IgD-negative memory B cell (primary cell): ENCODE measurements at regions not wholly inside any gene's neighbourhood (a gene's known extent, or its start where the extent isn't known, plus 50 kb on each side); places are given as distances from the start of the nearest gene placed in this dataset.

ENCODE experiments used
- H3K27ac Mint-ChIP-seq, 3 donors: one replicate each; pipeline ENCODE4 v1.8.0; 2020 to 2022; ENCODE audit warnings: mild to moderate bottlenecking in 3 of 3, mixed read lengths in 3 of 3, moderate library complexity in 1 of 3
- H3K27me3 Mint-ChIP-seq: one replicate; pipeline ENCODE4 v1.8.0; 2021; ENCODE audit warnings: mixed read lengths
- H3K36me3 Mint-ChIP-seq: one replicate; pipeline ENCODE4 v1.8.0; 2020; ENCODE audit warnings: mild to moderate bottlenecking, mixed read lengths
- H3K4me1 Mint-ChIP-seq, 3 donors: one replicate each; pipeline ENCODE4 v1.8.0; 2020 to 2022; ENCODE audit warnings: mixed read lengths in 3 of 3, mild to moderate bottlenecking in 1 of 3
- H3K4me3 Mint-ChIP-seq, 4 donors: one replicate each; pipeline ENCODE4 v1.8.0; 2020 to 2022; ENCODE audit warnings: mild to moderate bottlenecking in 4 of 4, mixed read lengths in 4 of 4, moderate library complexity in 3 of 4
- H3K9me3 Mint-ChIP-seq, 3 donors: one replicate each; pipeline ENCODE4 v1.8.0; 2020 to 2021; ENCODE audit warnings: mixed read lengths in 3 of 3, mild to moderate bottlenecking in 1 of 3

- H3K4me3 Mint-ChIP-seq, result no peak overlapping the region
- H3K27ac Mint-ChIP-seq, result no peak overlapping the region
- peaks cover 1 to 3% (median 2%) of the 10 kb centered on the region in 3 donors for H3K9me3 Mint-ChIP-seq
- no peaks in the 10 kb centered on the region for H3K36me3 Mint-ChIP-seq
- H3K4me1 Mint-ChIP-seq, result no peaks in the 10 kb centered on the region
- H3K27me3 Mint-ChIP-seq, result no peaks in the 10 kb centered on the region
These were observed 583.9 kb upstream of the SLITRK6 start for GRCh38 chr13:86383151-86383550.

DNA sequence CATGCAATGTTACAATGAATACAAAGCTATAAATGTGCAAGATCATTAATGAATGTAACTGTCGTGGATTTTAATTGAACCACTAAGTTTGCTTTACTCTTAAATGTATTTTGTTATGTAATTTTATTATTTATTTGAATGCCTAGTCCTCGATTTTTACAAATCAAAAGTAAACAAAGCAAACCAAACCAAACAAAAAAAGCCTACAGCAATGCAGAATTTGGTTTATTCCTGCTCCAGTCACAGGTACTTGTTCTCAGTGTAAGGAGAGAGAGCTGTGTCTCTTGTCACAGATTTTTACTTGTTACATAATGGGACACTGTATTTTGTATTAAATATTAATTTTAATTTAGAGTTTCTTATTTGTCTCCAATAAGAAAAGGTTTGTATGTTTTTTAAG, 584.3 kb upstream of the SLITRK6 start:
- no peaks in the 10 kb centered on the region for H3K27me3 Mint-ChIP-seq
- no peaks in the 10 kb centered on the region for H3K4me1 Mint-ChIP-seq
- no peak overlapping the region for H3K27ac Mint-ChIP-seq
- no peak overlapping the region for H3K4me3 Mint-ChIP-seq
- no peaks in the 10 kb centered on the region for H3K36me3 Mint-ChIP-seq
- peaks cover 0 to 3% (median 1%) of the 10 kb centered on the region in 3 donors for H3K9me3 Mint-ChIP-seq

- H3K4me1 Mint-ChIP-seq, result no peaks in the 10 kb centered on the region
- H3K27ac Mint-ChIP-seq, result no peak overlapping the region
- H3K36me3 Mint-ChIP-seq, result no peaks in the 10 kb centered on the region
- H3K4me3 Mint-ChIP-seq, result no peak overlapping the region
- no peaks in the 10 kb centered on the region for H3K9me3 Mint-ChIP-seq
- no peaks in the 10 kb centered on the region for H3K27me3 Mint-ChIP-seq
These were observed 598.4 kb upstream of the SLITRK6 start for GRCh38 chr13:86397635-86398034.

GRCh38 chr13:86399572-86399971, 600.4 kb upstream of the SLITRK6 start:
- no peak overlapping the region for H3K27ac Mint-ChIP-seq
- H3K4me3 Mint-ChIP-seq, result no peak overlapping the region
- no peaks in the 10 kb centered on the region for H3K27me3 Mint-ChIP-seq
- H3K4me1 Mint-ChIP-seq, result no peaks in the 10 kb centered on the region
- peaks cover 0 to 3% (median 2%) of the 10 kb centered on the region in 3 donors for H3K9me3 Mint-ChIP-seq
- no peaks in the 10 kb centered on the region for H3K36me3 Mint-ChIP-seq

DNA sequence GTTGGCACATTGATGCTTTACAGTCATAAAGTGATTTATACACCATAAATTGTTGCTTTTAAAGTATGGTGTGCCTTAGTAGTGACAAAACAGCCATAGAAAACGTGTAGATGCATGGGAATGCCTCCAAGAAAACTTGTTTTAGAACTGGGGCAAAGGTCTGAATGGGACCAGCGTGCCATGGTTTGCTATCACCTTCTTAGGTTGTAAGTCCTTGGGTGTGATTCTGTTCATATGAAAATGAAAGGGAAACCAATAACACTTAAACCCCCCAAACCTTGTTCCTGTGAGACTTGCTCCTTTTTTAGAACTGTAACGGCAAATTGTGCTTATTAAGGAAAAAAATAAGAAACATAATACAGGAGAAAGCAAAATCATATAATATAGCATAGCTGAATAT, 603.3 kb upstream of the SLITRK6 start:
- Mint-ChIP-seq H3K9me3 (peaks cover 0 to 3% (median 2%) of the 10 kb centered on the region in 3 donors), H3K27ac (no peak overlapping the region), H3K27me3 (no peaks in the 10 kb centered on the region), H3K4me3 (no peak overlapping the region), H3K36me3 (no peaks in the 10 kb centered on the region), H3K4me1 (no peaks in the 10 kb centered on the region)

- no peaks in the 10 kb centered on the region for H3K4me1 Mint-ChIP-seq
- H3K4me3 Mint-ChIP-seq, result no peak overlapping the region
- H3K36me3 Mint-ChIP-seq, result no peaks in the 10 kb centered on the region
- no peak overlapping the region for H3K27ac Mint-ChIP-seq
- peaks cover 2 to 4% (median 3%) of the 10 kb centered on the region in 3 donors for H3K9me3 Mint-ChIP-seq
- no peaks in the 10 kb centered on the region for H3K27me3 Mint-ChIP-seq
These were observed 604.0 kb upstream of the SLITRK6 start for GRCh38 chr13:86403181-86403580.

DNA sequence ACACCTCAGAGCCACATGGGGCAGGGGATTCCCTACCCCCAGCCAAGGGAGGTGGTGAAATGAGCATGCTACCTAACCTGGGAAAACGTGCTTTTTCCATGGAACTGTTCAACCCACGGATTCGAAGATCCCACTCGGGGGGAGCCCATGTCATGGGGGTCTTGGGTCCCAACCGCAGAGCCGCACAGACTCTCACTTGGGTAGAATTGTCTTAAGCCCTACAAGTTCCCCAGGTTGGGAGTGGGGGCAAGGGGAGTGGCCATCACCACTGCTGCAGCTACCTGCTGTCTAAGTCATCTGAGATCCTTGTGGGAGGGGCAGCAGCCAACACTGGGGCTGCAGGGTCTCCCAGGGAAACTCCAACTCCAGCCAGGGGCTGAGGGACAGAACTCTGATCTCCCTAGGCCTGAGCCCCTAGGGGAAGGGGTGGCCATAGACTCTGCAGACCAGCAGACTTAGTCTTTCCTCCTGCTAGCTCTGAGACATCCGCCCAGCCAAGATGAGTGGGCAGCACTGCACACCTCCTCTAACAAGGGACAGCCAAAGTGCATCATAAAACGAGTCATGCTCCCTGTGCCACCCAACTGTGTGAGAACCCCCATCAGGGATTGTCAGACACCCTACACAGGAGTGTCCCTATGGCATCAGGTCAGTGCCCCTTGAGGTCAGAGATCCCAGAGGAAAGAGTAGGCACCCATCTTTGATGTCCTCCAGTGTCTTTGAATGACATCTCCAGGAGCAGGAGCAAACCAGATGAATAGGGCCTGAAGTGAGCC, 610.4 kb upstream of the SLITRK6 start:
- Mint-ChIP-seq H3K4me3 (no peak overlapping the region), H3K36me3 (no peaks in the 10 kb centered on the region), H3K27me3 (no peaks in the 10 kb centered on the region), H3K9me3 (peaks cover 0 to 19% (median 5%) of the 10 kb centered on the region in 3 donors), H3K4me1 (peaks cover 0 to 3% (median 0%) of the 10 kb centered on the region in 3 donors), H3K27ac (no peak overlapping the region)

- peaks cover 0 to 2% (median 0%) of the 10 kb centered on the region in 3 donors for H3K4me1 Mint-ChIP-seq
- H3K4me3 Mint-ChIP-seq, result no peak overlapping the region
- H3K36me3 Mint-ChIP-seq, result peaks cover 2% of the 10 kb centered on the region
- H3K9me3 Mint-ChIP-seq, result peaks cover 0 to 18% (median 0%) of the 10 kb centered on the region in 3 donors
- no peaks in the 10 kb centered on the region for H3K27me3 Mint-ChIP-seq
- no peak overlapping the region for H3K27ac Mint-ChIP-seq
These were observed 626.1 kb upstream of the SLITRK6 start for GRCh38 chr13:86425170-86425815.

DNA sequence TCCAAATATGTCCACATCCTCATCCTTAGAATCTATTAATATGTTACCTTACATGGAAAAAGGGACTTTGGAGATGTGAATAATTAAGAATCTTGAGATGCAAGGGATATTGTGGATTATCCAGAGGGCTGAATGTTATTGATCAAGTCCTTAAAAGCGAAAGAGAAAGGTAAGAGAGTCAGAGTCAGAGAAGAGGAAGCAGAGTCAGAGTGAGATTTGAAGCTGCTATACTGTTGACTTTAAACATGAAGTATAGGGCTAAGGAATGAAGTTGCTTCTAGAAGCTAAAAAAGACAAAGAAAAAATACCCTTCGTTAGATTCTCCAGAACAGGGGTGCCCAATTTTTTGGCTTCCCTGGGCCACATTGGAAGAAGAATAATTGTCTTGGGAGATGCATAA, 627.2 kb upstream of the SLITRK6 start:
- Mint-ChIP-seq H3K36me3 (no peaks in the 10 kb centered on the region), H3K4me1 (peaks cover 0 to 2% (median 0%) of the 10 kb centered on the region in 3 donors), H3K27me3 (no peaks in the 10 kb centered on the region), H3K4me3 (no peak overlapping the region), H3K9me3 (peaks cover 0 to 11% (median 0%) of the 10 kb centered on the region in 3 donors), H3K27ac (no peak overlapping the region)

DNA sequence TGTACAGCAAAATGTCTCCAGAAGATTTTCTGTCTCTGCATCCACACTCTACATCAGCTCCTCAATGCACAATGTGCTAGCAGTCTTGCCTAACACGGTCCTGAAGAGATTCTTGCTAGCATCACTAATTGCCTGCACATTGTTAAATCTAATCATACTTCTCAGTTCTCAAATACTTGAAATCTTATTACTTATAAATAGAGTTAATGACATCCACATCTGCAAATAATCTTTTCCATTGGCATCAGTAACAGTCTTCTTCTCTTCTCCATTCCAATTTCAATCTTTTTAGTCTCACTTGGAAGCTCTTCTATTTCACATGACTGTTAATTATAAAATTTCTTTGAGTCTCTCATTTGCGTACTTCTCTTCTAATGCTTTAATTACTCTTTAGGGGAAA, 630.5 kb upstream of the SLITRK6 start:
- H3K36me3 Mint-ChIP-seq, result no peaks in the 10 kb centered on the region
- peaks cover 0 to 2% (median 0%) of the 10 kb centered on the region in 3 donors for H3K4me1 Mint-ChIP-seq
- H3K4me3 Mint-ChIP-seq, result no peak overlapping the region
- no peak overlapping the region for H3K27ac Mint-ChIP-seq
- peaks cover 0 to 11% (median 7%) of the 10 kb centered on the region in 3 donors for H3K9me3 Mint-ChIP-seq
- no peaks in the 10 kb centered on the region for H3K27me3 Mint-ChIP-seq

GRCh38 chr13:86438034-86438433, 638.8 kb upstream of the SLITRK6 start:
- H3K9me3 Mint-ChIP-seq, result peaks cover 0 to 9% (median 5%) of the 10 kb centered on the region in 3 donors
- H3K4me1 Mint-ChIP-seq, result no peaks in the 10 kb centered on the region

DNA sequence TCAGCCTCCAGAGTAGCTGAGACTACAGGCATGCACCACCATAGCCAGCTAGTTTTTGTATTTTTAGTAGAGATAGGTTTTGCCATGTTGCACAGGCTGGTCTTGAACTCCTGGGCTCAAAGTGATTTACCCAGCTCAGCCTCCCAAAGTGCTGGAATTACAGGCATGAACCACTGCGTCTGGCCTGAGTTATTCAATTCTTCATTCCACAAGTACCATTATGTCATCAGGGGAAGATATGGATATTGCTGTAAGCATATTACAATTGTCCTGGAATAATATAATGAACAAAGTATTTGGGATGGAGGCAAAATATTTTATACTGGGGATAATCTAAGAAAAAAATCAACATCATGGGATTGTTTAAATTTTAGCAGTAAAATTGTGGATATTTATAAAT, 646.0 kb upstream of the SLITRK6 start:
- no peak overlapping the region for H3K4me3 Mint-ChIP-seq
- H3K9me3 Mint-ChIP-seq, result peaks cover 0 to 6% (median 4%) of the 10 kb centered on the region in 3 donors
- H3K27ac Mint-ChIP-seq, result no peak overlapping the region
- no peaks in the 10 kb centered on the region for H3K27me3 Mint-ChIP-seq
- no peaks in the 10 kb centered on the region for H3K4me1 Mint-ChIP-seq
- H3K36me3 Mint-ChIP-seq, result peaks cover 3% of the 10 kb centered on the region

More at GRCh38 chr13:86438034-86438433, 638.8 kb upstream of the SLITRK6 start:
- Mint-ChIP-seq H3K27ac (no peak overlapping the region), H3K36me3 (no peaks in the 10 kb centered on the region), H3K27me3 (no peaks in the 10 kb centered on the region), H3K4me3 (no peak overlapping the region)

DNA sequence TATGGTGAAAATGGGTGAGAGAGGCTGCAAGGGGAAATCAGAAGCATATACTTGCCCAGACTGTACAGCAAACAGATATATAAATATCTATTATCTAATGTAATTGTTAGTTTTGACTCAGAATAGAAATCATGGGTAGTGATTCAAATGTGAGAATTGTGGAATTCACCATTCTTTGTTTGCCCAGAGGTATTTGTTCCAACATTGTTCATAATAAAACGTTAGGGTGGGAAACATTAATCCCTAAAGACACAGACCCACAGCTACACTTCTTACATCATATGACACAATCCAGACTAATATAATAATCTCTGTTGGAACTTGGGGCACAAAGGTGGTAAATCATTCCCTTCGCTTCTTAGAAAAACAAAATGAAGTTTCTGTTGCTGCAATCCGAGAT, 646.5 kb upstream of the SLITRK6 start:
- Mint-ChIP-seq H3K27me3 (no peaks in the 10 kb centered on the region), H3K27ac (no peak overlapping the region), H3K4me3 (no peak overlapping the region), H3K9me3 (peaks cover 0 to 6% (median 4%) of the 10 kb centered on the region in 3 donors), H3K4me1 (no peaks in the 10 kb centered on the region), H3K36me3 (peaks cover 3% of the 10 kb centered on the region)

- no peaks in the 10 kb centered on the region for H3K27me3 Mint-ChIP-seq
- H3K27ac Mint-ChIP-seq, result no peak overlapping the region
- H3K4me1 Mint-ChIP-seq, result no peaks in the 10 kb centered on the region
- H3K4me3 Mint-ChIP-seq, result no peak overlapping the region
- H3K36me3 Mint-ChIP-seq, result peaks cover 3% of the 10 kb centered on the region
- peaks cover 0 to 6% (median 4%) of the 10 kb centered on the region in 3 donors for H3K9me3 Mint-ChIP-seq
These were observed 647.1 kb upstream of the SLITRK6 start for GRCh38 chr13:86446311-86446710.

DNA sequence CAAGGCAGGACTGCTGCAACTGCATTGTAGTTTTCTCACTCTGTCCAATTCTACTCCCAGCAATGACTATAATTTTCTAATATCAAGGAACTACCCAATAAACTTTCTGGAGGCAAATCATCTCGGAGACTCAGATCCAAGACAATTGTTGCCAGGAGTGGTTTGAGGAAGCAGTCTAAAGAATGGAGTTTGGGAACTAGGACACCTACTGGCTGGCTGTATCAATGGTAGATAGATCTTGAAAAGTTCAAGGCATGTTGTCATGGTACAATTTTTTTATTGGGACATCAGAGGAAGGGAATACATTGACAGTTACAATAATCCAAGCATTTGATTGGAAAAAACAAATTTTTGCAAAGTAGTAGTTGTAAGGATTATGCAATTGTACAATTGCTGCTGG, 648.3 kb upstream of the SLITRK6 start:
- Mint-ChIP-seq H3K9me3 (peaks cover 0 to 6% (median 4%) of the 10 kb centered on the region in 3 donors), H3K36me3 (peaks cover 3% of the 10 kb centered on the region), H3K4me3 (no peak overlapping the region), H3K4me1 (no peaks in the 10 kb centered on the region), H3K27me3 (no peaks in the 10 kb centered on the region), H3K27ac (no peak overlapping the region)

GRCh38 chr13:86462011-86462410, 662.8 kb upstream of the SLITRK6 start:
- H3K27ac Mint-ChIP-seq, result no peak overlapping the region
- no peaks in the 10 kb centered on the region for H3K4me1 Mint-ChIP-seq
- peaks cover 0 to 4% (median 3%) of the 10 kb centered on the region in 3 donors for H3K9me3 Mint-ChIP-seq
- H3K36me3 Mint-ChIP-seq, result no peaks in the 10 kb centered on the region
- no peaks in the 10 kb centered on the region for H3K27me3 Mint-ChIP-seq
- no peak overlapping the region for H3K4me3 Mint-ChIP-seq
